ENCODE measurements at regions not wholly inside any gene's neighbourhood (a gene's known extent, or its start where the extent isn't known, plus 50 kb on each side); places are given as distances from the start of the nearest gene placed in this dataset.

DNA sequence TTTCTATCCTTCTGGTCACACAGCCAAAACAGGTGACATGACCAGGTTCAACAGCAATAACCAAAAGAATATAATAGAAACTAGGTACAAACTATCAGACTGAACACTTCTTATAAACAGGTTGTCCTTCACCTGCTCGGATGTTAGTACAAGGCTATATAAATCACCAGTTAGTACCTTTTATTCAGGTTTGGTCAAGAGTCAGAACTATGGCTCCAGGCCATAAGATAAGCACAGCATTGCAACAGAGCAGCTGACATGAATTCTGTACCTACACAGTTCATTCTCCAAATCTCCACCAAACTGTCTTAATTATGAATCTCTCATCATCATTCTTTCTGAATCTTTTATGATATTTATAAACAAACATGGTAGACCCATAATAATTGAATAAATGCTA lies 123.9 kb downstream of the DIO2 start:
- H2BK12ac ChIP-seq (ENCODE audit: low read length in 2 of 2): no peak overlapping the region
- WGBS: 83% methylated on average over 1 of the region's 1 CpG
- H2BK15ac ChIP-seq (ENCODE audit: low read depth, poor library complexity, severe bottlenecking): no peak overlapping the region
- H3K4ac ChIP-seq (ENCODE audit: low read depth in 1 of 2, low read length in 2 of 2): no peak overlapping the region
- H3K27ac ChIP-seq (ENCODE audit: low read length, poor library complexity, severe bottlenecking): no peak overlapping the region
- no peak overlapping the region for H2BK120ac ChIP-seq (ENCODE audit: low read depth, low read length)
- H2AK5ac ChIP-seq (ENCODE audit: low read length, severe bottlenecking): no peak overlapping the region
- no peak overlapping the region for H4K91ac ChIP-seq (ENCODE audit: low read length)
- no peak overlapping the region for H2AFZ ChIP-seq (ENCODE audit: low read depth, low read length)
- no peaks in the 10 kb centered on the region for H3K4me1 ChIP-seq (ENCODE audit: control insufficient read depth, insufficient read depth, low read depth, low read length)
- no peak overlapping the region for H3K18ac ChIP-seq (ENCODE audit: low read depth in 1 of 2, low read length in 2 of 2)
- peaks cover 4% of the 10 kb centered on the region for H3K9me3 ChIP-seq (ENCODE audit: control insufficient read depth, low read length)
- H3K4me2 ChIP-seq (ENCODE audit: low read length, poor library complexity, severe bottlenecking): no peak overlapping the region
- DNase-seq: no peak
- no peak overlapping the region for H4K8ac ChIP-seq (ENCODE audit: low read length)
- H3K79me1 ChIP-seq (replicated peaks; ENCODE audit: low read length, poor library complexity, severe bottlenecking): no peaks in the 10 kb centered on the region
- H2BK5ac ChIP-seq (ENCODE audit: low read depth, low read length, poor library complexity, severe bottlenecking): no peak overlapping the region
- no peak overlapping the region for H3K23ac ChIP-seq (ENCODE audit: low read length in 2 of 2)
- no peaks in the 10 kb centered on the region for H3K36me3 ChIP-seq (ENCODE audit: control insufficient read depth in 1 of 2, insufficient read depth in 2 of 2, low read depth in 1 of 2, low read length in 2 of 2)
- no peak overlapping the region for H3K4me3 ChIP-seq (ENCODE audit: insufficient read depth in 1 of 2, low read depth in 1 of 2, low read length in 2 of 2)
- H3K27me3 ChIP-seq (ENCODE audit: control insufficient read depth in 1 of 2, insufficient read depth in 1 of 2, low read length in 2 of 2): no peaks in the 10 kb centered on the region
- H3K14ac ChIP-seq (ENCODE audit: low read length in 2 of 2): no peak overlapping the region
- no peak overlapping the region for H3K9ac ChIP-seq (ENCODE audit: low read length)

DNA sequence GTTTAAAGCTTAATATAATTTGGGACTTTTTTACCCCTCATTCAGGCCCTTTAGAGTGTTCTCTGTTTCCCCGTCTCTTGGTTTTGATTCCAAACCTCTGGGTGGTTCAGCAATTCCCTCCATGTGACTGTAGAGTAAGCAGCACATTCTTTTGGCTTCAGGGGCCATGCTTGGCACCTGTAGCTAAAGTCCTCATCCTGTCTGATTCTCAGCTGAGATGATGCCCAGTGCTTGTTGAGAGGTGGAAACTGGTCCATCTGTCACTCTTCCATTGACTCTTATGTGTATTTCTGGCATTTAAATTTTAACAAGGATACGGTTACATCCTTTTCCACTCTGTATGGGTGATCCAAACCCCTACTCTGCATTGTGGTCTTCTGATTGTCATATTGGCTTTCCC lies 127.1 kb downstream of the DIO2 start:
- H3K27ac ChIP-seq (ENCODE audit: low read length, poor library complexity, severe bottlenecking): no peak overlapping the region
- no peak overlapping the region for H3K4me3 ChIP-seq (ENCODE audit: insufficient read depth in 1 of 2, low read depth in 1 of 2, low read length in 2 of 2)
- no peaks in the 10 kb centered on the region for H3K79me1 ChIP-seq (replicated peaks; ENCODE audit: low read length, poor library complexity, severe bottlenecking)
- H3K18ac ChIP-seq (ENCODE audit: low read depth in 1 of 2, low read length in 2 of 2): no peak overlapping the region
- no peak overlapping the region for H3K14ac ChIP-seq (ENCODE audit: low read length in 2 of 2)
- H2AK5ac ChIP-seq (ENCODE audit: low read length, severe bottlenecking): no peak overlapping the region
- no peak overlapping the region for H2BK15ac ChIP-seq (ENCODE audit: low read depth, poor library complexity, severe bottlenecking)
- peaks cover 4% of the 10 kb centered on the region for H3K9me3 ChIP-seq (ENCODE audit: control insufficient read depth, low read length)
- H3K36me3 ChIP-seq (ENCODE audit: control insufficient read depth in 1 of 2, insufficient read depth in 2 of 2, low read depth in 1 of 2, low read length in 2 of 2): no peaks in the 10 kb centered on the region
- no peak overlapping the region for H2BK120ac ChIP-seq (ENCODE audit: low read depth, low read length)
- H3K4me2 ChIP-seq (ENCODE audit: low read length, poor library complexity, severe bottlenecking): no peak overlapping the region
- H3K23ac ChIP-seq (ENCODE audit: low read length in 2 of 2): no peak overlapping the region
- H3K27me3 ChIP-seq (ENCODE audit: control insufficient read depth in 1 of 2, insufficient read depth in 1 of 2, low read length in 2 of 2): no peaks in the 10 kb centered on the region
- H3K4ac ChIP-seq (ENCODE audit: low read depth in 1 of 2, low read length in 2 of 2): no peak overlapping the region
- no peak overlapping the region for H4K91ac ChIP-seq (ENCODE audit: low read length)
- H2AFZ ChIP-seq (ENCODE audit: low read depth, low read length): no peak overlapping the region
- no peak for DNase-seq
- H2BK5ac ChIP-seq (ENCODE audit: low read depth, low read length, poor library complexity, severe bottlenecking): no peak overlapping the region
- no peaks in the 10 kb centered on the region for H3K4me1 ChIP-seq (ENCODE audit: control insufficient read depth, insufficient read depth, low read depth, low read length)
- WGBS: 77% methylated on average over 2 of the region's 2 CpGs
- no peak overlapping the region for H3K9ac ChIP-seq (ENCODE audit: low read length)
- no peak overlapping the region for H2BK12ac ChIP-seq (ENCODE audit: low read length in 2 of 2)
- no peak overlapping the region for H4K8ac ChIP-seq (ENCODE audit: low read length)

DNA sequence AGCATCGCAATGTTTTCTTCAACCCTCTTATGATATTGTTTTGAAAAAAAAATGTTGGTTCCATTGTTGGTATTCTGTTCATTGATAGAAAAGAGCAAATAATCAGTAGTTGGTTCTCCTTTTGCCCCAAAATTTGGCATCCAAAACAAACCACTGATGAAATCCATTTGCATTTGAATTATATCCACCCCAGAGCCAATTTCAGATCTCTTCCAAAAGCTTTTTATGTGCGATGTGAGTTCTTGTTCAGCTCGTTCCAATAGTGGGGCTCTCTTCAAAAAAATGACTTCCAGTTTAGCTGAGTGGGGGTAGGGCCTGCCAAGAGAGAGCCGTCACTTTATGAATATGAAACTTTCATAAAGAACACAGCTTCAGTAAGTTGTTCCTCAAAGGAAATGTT lies 130.7 kb downstream of the DIO2 start:
- Histone ChIP-seq H4K91ac (ENCODE audit: low read length) (no peak overlapping the region), H2BK12ac (ENCODE audit: low read length in 2 of 2) (no peak overlapping the region), H3K36me3 (ENCODE audit: control insufficient read depth in 1 of 2, insufficient read depth in 2 of 2, low read depth in 1 of 2, low read length in 2 of 2) (no peaks in the 10 kb centered on the region), H3K18ac (ENCODE audit: low read depth in 1 of 2, low read length in 2 of 2) (no peak overlapping the region), H3K14ac (ENCODE audit: low read length in 2 of 2) (no peak overlapping the region), H3K4me2 (ENCODE audit: low read length, poor library complexity, severe bottlenecking) (no peak overlapping the region), H2BK5ac (ENCODE audit: low read depth, low read length, poor library complexity, severe bottlenecking) (no peak overlapping the region), H2AFZ (ENCODE audit: low read depth, low read length) (no peak overlapping the region), H3K23ac (ENCODE audit: low read length in 2 of 2) (no peak overlapping the region), H3K79me1 (replicated peaks; ENCODE audit: low read length, poor library complexity, severe bottlenecking) (no peaks in the 10 kb centered on the region), H3K9me3 (ENCODE audit: control insufficient read depth, low read length) (peaks cover 4% of the 10 kb centered on the region), H3K4me1 (ENCODE audit: control insufficient read depth, insufficient read depth, low read depth, low read length) (no peaks in the 10 kb centered on the region), H3K9ac (ENCODE audit: low read length) (no peak overlapping the region), H3K27me3 (ENCODE audit: control insufficient read depth in 1 of 2, insufficient read depth in 1 of 2, low read length in 2 of 2) (no peaks in the 10 kb centered on the region), H2BK15ac (ENCODE audit: low read depth, poor library complexity, severe bottlenecking) (no peak overlapping the region), H3K4me3 (ENCODE audit: insufficient read depth in 1 of 2, low read depth in 1 of 2, low read length in 2 of 2) (no peak overlapping the region), H4K8ac (ENCODE audit: low read length) (no peak overlapping the region), H3K4ac (ENCODE audit: low read depth in 1 of 2, low read length in 2 of 2) (no peak overlapping the region), H2AK5ac (ENCODE audit: low read length, severe bottlenecking) (no peak overlapping the region), H3K27ac (ENCODE audit: low read length, poor library complexity, severe bottlenecking) (no peak overlapping the region), H2BK120ac (ENCODE audit: low read depth, low read length) (no peak overlapping the region)
- 82% methylated on average over 4 of the region's 4 CpGs for WGBS
- DNase-seq: no peak

DNA sequence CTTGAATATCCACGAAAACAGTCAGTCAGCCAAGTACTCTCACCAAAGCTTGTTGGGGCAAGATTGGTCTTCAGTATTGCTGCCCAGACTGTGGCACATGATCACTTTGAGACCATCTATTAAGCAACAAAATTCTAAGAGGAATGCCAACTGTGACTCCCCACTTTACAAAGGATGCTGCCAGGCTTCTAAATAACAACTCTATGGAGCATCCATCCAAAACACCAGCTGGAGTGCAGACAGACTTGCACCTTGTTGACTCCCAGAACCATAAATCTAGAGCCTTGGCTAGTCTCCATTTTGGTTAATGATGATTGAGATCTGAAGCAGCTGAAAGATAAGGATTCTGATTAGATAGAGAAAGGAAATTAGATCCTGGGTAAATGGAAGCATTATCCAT lies 132.8 kb downstream of the DIO2 start:
- Histone ChIP-seq H3K4me1 (ENCODE audit: control insufficient read depth, insufficient read depth, low read depth, low read length) (no peaks in the 10 kb centered on the region), H2BK15ac (ENCODE audit: low read depth, poor library complexity, severe bottlenecking) (no peak overlapping the region), H3K9ac (ENCODE audit: low read length) (no peak overlapping the region), H3K9me3 (ENCODE audit: control insufficient read depth, low read length) (peaks cover 3% of the 10 kb centered on the region), H3K4me2 (ENCODE audit: low read length, poor library complexity, severe bottlenecking) (no peak overlapping the region), H3K14ac (ENCODE audit: low read length in 2 of 2) (no peak overlapping the region), H3K79me1 (replicated peaks; ENCODE audit: low read length, poor library complexity, severe bottlenecking) (no peaks in the 10 kb centered on the region), H2BK12ac (ENCODE audit: low read length in 2 of 2) (no peak overlapping the region), H2BK120ac (ENCODE audit: low read depth, low read length) (no peak overlapping the region), H2AK5ac (ENCODE audit: low read length, severe bottlenecking) (no peak overlapping the region), H3K23ac (ENCODE audit: low read length in 2 of 2) (no peak overlapping the region), H3K18ac (ENCODE audit: low read depth in 1 of 2, low read length in 2 of 2) (no peak overlapping the region), H3K4me3 (ENCODE audit: insufficient read depth in 1 of 2, low read depth in 1 of 2, low read length in 2 of 2) (no peak overlapping the region), H2BK5ac (ENCODE audit: low read depth, low read length, poor library complexity, severe bottlenecking) (no peak overlapping the region), H2AFZ (ENCODE audit: low read depth, low read length) (peak overlapping the region; percentile 4), H3K27ac (ENCODE audit: low read length, poor library complexity, severe bottlenecking) (no peak overlapping the region), H4K91ac (ENCODE audit: low read length) (no peak overlapping the region), H3K36me3 (ENCODE audit: control insufficient read depth in 1 of 2, insufficient read depth in 2 of 2, low read depth in 1 of 2, low read length in 2 of 2) (no peaks in the 10 kb centered on the region), H4K8ac (ENCODE audit: low read length) (no peak overlapping the region), H3K4ac (ENCODE audit: low read depth in 1 of 2, low read length in 2 of 2) (no peak overlapping the region), H3K27me3 (ENCODE audit: control insufficient read depth in 1 of 2, insufficient read depth in 1 of 2, low read length in 2 of 2) (no peaks in the 10 kb centered on the region)
- DNase-seq: no peak
- WGBS: 67% methylated on average over 1 of the region's 1 CpG
